Osteocyte (in vitro differentiated cells): ENCODE measurements at regions not wholly inside any gene's neighbourhood (a gene's known extent, or its start where the extent isn't known, plus 50 kb on each side); places are given as distances from the start of the nearest gene placed in this dataset.

Experiments used
- DNase-seq: peaks from one replicate; pipeline ENCODE4 v3.0.0; 2021; ENCODE audit warnings: mixed read lengths; ENCODE audit not compliant: unreplicated experiment; ENCODE audit errors: extremely low spot score
- H3K27ac Mint-ChIP-seq: one replicate; pipeline ENCODE4 v1.8.0; 2021; ENCODE audit warnings: mild to moderate bottlenecking, mixed read lengths; ENCODE audit not compliant: unreplicated experiment
- H3K27me3 Mint-ChIP-seq: one replicate; pipeline ENCODE4 v1.8.0; 2021; ENCODE audit warnings: mixed read lengths; ENCODE audit not compliant: unreplicated experiment
- H3K36me3 Mint-ChIP-seq: one replicate; pipeline ENCODE4 v1.8.0; 2021; ENCODE audit warnings: mixed read lengths; ENCODE audit not compliant: unreplicated experiment
- H3K4me1 Mint-ChIP-seq: one replicate; pipeline ENCODE4 v1.8.0; 2021; ENCODE audit warnings: mixed read lengths; ENCODE audit not compliant: unreplicated experiment
- H3K4me3 Mint-ChIP-seq: one replicate; pipeline ENCODE4 v1.8.0; 2021; ENCODE audit warnings: mild to moderate bottlenecking, moderate library complexity, mixed read lengths; ENCODE audit not compliant: unreplicated experiment
- H3K9me3 Mint-ChIP-seq: one replicate; pipeline ENCODE4 v1.8.0; 2021; ENCODE audit warnings: mixed read lengths; ENCODE audit not compliant: unreplicated experiment
- TF ChIP-seq, protein P1 (sequence below): fragments of 200-600 bp; sonication (generic); IDR thresholded peaks from 2 replicates; pipeline ENCODE4 v1.5.0; 2021; ENCODE audit warnings: antibody characterized with exemption, mild to moderate bottlenecking, moderate library complexity

DNA sequence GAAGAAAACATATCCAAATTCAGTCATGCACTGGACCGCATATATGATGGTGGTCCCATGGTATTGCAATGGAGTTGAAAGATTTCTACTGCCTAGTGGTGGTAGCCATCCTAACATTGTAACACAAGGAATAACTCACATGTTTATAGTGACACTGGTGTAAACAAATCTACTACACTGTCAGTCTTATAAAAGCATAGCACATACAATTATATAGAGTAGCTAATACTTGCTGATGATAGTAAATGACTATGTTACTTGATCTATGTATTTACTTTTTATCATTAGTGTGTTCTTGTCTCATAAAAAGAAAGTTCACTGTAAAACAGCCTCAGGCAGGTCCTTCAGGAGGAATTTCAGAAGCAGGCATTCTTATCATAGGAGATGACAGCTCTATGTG is 96.0 kb upstream of the CDIN1 start:
- DNase-seq = no peak
- H3K27ac Mint-ChIP-seq = no peak overlapping the region
- no peaks in the 10 kb centered on the region for H3K27me3 Mint-ChIP-seq
- no peak overlapping the region for H3K4me3 Mint-ChIP-seq
- no peaks in the 10 kb centered on the region for H3K36me3 Mint-ChIP-seq
- H3K9me3 Mint-ChIP-seq = no peaks in the 10 kb centered on the region
- TF ChIP-seq, protein P1, sequence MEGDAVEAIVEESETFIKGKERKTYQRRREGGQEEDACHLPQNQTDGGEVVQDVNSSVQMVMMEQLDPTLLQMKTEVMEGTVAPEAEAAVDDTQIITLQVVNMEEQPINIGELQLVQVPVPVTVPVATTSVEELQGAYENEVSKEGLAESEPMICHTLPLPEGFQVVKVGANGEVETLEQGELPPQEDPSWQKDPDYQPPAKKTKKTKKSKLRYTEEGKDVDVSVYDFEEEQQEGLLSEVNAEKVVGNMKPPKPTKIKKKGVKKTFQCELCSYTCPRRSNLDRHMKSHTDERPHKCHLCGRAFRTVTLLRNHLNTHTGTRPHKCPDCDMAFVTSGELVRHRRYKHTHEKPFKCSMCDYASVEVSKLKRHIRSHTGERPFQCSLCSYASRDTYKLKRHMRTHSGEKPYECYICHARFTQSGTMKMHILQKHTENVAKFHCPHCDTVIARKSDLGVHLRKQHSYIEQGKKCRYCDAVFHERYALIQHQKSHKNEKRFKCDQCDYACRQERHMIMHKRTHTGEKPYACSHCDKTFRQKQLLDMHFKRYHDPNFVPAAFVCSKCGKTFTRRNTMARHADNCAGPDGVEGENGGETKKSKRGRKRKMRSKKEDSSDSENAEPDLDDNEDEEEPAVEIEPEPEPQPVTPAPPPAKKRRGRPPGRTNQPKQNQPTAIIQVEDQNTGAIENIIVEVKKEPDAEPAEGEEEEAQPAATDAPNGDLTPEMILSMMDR = no peak
- H3K4me1 Mint-ChIP-seq = no peaks in the 10 kb centered on the region

DNA sequence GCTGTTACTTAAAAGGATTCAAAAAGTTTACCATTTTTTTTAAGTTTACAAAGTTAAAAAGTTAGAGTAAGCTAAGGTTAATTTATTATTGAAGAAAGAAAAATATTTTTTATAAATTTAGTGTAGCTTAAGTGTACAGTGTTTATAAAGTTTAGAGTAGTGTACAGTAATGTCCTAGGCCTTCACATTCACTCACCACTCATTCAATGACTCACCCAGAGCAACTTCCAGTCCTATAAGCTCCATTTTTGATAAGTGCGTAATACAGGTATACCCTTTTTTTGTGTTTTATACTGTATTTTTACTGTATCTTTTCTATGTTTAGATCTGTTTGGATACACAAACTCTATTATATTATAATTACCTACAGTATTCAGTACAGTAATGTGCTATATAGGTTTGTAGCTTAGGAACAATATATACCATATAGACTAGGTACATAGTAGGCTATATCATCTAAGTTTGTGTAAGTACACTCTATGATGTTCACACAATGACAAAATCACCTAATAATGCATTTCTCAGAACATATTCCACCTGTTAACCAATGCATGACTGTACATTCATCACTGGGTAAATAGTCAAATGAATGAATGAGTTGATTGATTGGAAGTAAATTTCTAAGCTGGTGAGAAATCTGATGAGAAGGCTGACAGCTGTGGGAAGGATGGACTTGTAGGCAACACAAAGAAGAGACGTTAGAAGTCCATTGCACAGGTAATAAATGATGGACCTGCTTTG is 95.2 kb upstream of the CDIN1 start:
- no peaks in the 10 kb centered on the region for H3K4me1 Mint-ChIP-seq
- H3K36me3 Mint-ChIP-seq = no peaks in the 10 kb centered on the region
- TF ChIP-seq, protein P1 = no peak
- no peaks in the 10 kb centered on the region for H3K27me3 Mint-ChIP-seq
- no peaks in the 10 kb centered on the region for H3K9me3 Mint-ChIP-seq
- H3K4me3 Mint-ChIP-seq = no peak overlapping the region
- no peak overlapping the region for H3K27ac Mint-ChIP-seq
- no peak for DNase-seq

DNA sequence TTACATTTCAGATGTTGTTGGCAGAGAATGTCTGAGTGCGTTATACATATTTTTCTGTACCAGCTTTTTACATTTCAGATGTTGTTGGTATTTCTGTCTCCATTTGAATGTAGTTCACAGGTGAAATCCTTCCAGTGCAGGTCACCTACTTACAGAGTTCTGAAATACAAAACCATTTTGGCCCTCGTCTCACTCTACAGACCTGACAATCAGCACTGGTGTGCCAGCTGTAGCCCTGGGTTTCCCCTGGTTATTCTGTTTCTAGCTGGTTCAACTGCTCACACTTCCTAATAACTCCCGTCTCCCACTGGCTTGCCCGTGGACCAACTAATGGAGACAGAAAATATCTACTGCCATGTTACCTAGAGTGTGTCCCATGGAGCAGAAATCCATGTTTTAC is 87.5 kb upstream of the CDIN1 start:
- TF ChIP-seq, protein P1 = no peak
- H3K9me3 Mint-ChIP-seq = no peaks in the 10 kb centered on the region
- H3K4me3 Mint-ChIP-seq = no peak overlapping the region
- no peaks in the 10 kb centered on the region for H3K36me3 Mint-ChIP-seq
- no peaks in the 10 kb centered on the region for H3K27me3 Mint-ChIP-seq
- no peak for DNase-seq
- peaks cover 4% of the 10 kb centered on the region for H3K4me1 Mint-ChIP-seq
- H3K27ac Mint-ChIP-seq = no peak overlapping the region

DNA sequence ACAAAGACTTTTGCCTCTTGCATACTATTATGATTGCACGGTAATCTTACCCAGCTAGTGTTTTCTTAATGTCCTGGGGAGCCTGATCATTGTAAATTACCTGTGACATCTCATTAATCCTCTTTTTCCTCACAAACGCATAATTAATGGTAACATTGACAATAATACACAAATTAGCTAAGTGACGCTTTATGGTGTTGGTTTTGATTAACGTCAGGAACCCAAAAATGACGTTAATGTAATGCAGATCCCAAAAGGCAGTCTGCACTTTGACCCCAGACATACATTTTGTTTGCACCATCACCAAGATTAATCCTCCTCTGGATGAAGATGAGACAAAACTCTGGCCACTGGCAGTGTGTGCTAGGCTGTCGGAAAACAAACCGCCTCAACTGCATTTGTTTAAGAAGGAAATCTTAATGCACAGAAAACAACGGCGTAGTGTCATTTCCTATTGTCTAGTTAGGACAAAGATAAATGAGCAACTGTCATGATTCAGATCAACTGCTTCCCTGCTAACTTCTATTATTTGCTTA is 83.9 kb upstream of the CDIN1 start:
- TF ChIP-seq, protein P1 = no peak
- no peak overlapping the region for H3K27ac Mint-ChIP-seq
- H3K36me3 Mint-ChIP-seq = no peaks in the 10 kb centered on the region
- no peak overlapping the region for H3K4me3 Mint-ChIP-seq
- H3K9me3 Mint-ChIP-seq = no peaks in the 10 kb centered on the region
- no peak for DNase-seq
- peaks cover 30% of the 10 kb centered on the region for H3K4me1 Mint-ChIP-seq
- no peaks in the 10 kb centered on the region for H3K27me3 Mint-ChIP-seq

DNA sequence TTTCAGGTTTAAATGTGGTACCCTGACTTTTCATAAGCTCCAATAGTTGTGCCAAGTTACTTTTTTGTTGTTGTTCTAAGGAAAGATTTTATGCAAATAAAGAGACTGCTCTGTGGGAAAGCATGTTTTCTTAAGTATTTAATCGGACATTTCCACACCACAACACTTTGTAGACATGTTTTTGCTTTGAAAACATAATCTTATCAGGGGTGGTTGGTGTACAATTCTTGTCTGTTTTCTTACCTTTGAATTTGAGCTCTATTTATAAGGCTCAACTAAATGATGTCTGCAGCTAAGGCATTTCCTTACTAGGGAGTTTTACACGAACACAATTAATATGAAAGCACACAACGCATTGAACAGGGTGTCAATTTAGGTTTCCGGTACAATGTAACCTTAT is 81.5 kb upstream of the CDIN1 start:
- Mint-ChIP-seq H3K36me3 (no peaks in the 10 kb centered on the region), H3K4me1 (peaks cover 42% of the 10 kb centered on the region)
- no peak for DNase-seq

More for the DNA sequence above, 81.5 kb upstream of the CDIN1 start:
- Mint-ChIP-seq H3K9me3 (no peaks in the 10 kb centered on the region), H3K4me3 (no peak overlapping the region), H3K27me3 (no peaks in the 10 kb centered on the region), H3K27ac (peak overlapping the region; percentile 38)
- TF ChIP-seq, protein P1 = no peak
